ENCODE measurements at regions not wholly inside any gene's neighbourhood (a gene's known extent, or its start where the extent isn't known, plus 50 kb on each side); places are given as distances from the start of the nearest gene placed in this dataset.

- TF ChIP-seq, protein P1, sequence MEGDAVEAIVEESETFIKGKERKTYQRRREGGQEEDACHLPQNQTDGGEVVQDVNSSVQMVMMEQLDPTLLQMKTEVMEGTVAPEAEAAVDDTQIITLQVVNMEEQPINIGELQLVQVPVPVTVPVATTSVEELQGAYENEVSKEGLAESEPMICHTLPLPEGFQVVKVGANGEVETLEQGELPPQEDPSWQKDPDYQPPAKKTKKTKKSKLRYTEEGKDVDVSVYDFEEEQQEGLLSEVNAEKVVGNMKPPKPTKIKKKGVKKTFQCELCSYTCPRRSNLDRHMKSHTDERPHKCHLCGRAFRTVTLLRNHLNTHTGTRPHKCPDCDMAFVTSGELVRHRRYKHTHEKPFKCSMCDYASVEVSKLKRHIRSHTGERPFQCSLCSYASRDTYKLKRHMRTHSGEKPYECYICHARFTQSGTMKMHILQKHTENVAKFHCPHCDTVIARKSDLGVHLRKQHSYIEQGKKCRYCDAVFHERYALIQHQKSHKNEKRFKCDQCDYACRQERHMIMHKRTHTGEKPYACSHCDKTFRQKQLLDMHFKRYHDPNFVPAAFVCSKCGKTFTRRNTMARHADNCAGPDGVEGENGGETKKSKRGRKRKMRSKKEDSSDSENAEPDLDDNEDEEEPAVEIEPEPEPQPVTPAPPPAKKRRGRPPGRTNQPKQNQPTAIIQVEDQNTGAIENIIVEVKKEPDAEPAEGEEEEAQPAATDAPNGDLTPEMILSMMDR (IDR thresholded peaks at IDR 0.05; ENCODE audit: low read length), result no peak
- TF ChIP-seq EZH2 (IDR thresholded peaks at IDR 0.05; ENCODE audit: borderline replicate concordance, low read length), result no peak
Observed at GRCh38 chr6:112526594-112526993, 179.5 kb downstream of the RFPL4B start.
